K562 (cell line): ENCODE measurements at regions not wholly inside any gene's neighbourhood (a gene's known extent, or its start where the extent isn't known, plus 50 kb on each side); places are given as distances from the start of the nearest gene placed in this dataset.

ENCODE experiments used
- ATAC-seq: fragments of 200-7000 bp; cut with Tn5 transposase; 3 replicates; pipeline ENCODE4 v1.9.1; 2020; ENCODE audit warnings: moderate library complexity
- BruUV-seq: library from RNA; stranded (reverse); fragments of 400-500 nt; replicated peaks from 2 replicates; lab custom pipeline; 2021; lab: Mats Ljungman, UMichigan
- CTCF ChIA-PET: fragments of 300-600 bp; formaldehyde crosslinking; extraction: SDS; loops from one replicate; lab custom pipeline; 2021; ENCODE audit warnings: low intra/inter-chr PET ratio; lab: Yijun Ruan, JAX
- POLR2A ChIA-PET: fragments of 300-600, 350-650 bp; sonication (Branson Sonifier 250); formaldehyde crosslinking; extraction: SDS; loops from one replicate; lab custom pipeline; 2021; ENCODE audit warnings: antibody characterized with exemption, inconsistent platforms; lab: Yijun Ruan, JAX
- DNase-seq, 4 experiments: peaks; one replicate each; pipeline versions ENCODE4 v3.0.0 to v3.0.0-alpha.2; 2011 to 2018; ENCODE audit warnings: low spot score in 3 of 4, mixed read lengths in 3 of 4; ENCODE audit errors: extremely low read depth in 1 of 4
- FAIRE-seq: peaks from 2 replicates; lab custom pipeline; 2011; peaks lifted over from hg19 to GRCh38; lab: Jason Lieb, UNC
- H2AFZ ChIP-seq: 2 replicates; pipeline ENCODE4 v1.6.0; 2011; ENCODE audit warnings: low read depth, low read length, control low read depth, inconsistent platforms
- H3K27ac ChIP-seq: fragments of 200-600 bp; 3 replicates; pipeline ENCODE4 v1.8.0; 2011; ENCODE audit warnings: low read depth, mild to moderate bottlenecking, control low read depth, inconsistent platforms, low read length, moderate library complexity, mixed read lengths; ENCODE audit errors: extremely low read depth
- H3K27me3 ChIP-seq, 2 experiments: fragments of 300-600 bp in 1 of 2; 2 replicates in 1 of 2; 3 replicates in 1 of 2; pipeline versions ENCODE4 v1.6.0 to v1.8.0; 2011; ENCODE audit warnings: inconsistent platforms in 2 of 2, low read length in 2 of 2, mild to moderate bottlenecking in 1 of 2, mixed read lengths in 1 of 2, moderate library complexity in 1 of 2; ENCODE audit not compliant: control insufficient read depth in 2 of 2, insufficient read depth in 2 of 2
- H3K36me3 ChIP-seq: fragments of 300-600 bp; 3 replicates; pipeline ENCODE4 v1.8.0; 2011; ENCODE audit warnings: mild to moderate bottlenecking, low read length, inconsistent platforms; ENCODE audit not compliant: control insufficient read depth, insufficient read depth
- H3K4me1 ChIP-seq, 2 experiments: fragments of 200-600 bp in 1 of 2; replicated peaks in 1 of 2; 2 replicates in 1 of 2; 3 replicates in 1 of 2; pipeline versions ENCODE4 v1.5.1 to v1.8.0; 2011; ENCODE audit warnings: inconsistent platforms in 2 of 2, low read length in 2 of 2, mild to moderate bottlenecking in 1 of 2, mixed read lengths in 1 of 2, moderate library complexity in 1 of 2; ENCODE audit not compliant: control insufficient read depth in 2 of 2, insufficient read depth in 2 of 2
- H3K4me2 ChIP-seq: 2 replicates; pipeline ENCODE4 v1.6.1; 2011; ENCODE audit warnings: low read length, control low read depth, inconsistent platforms, mixed read lengths; ENCODE audit not compliant: insufficient read depth
- H3K4me3 ChIP-seq: fragments of 200-600 bp; sonication (generic), shearing (Covaris generic); 2 replicates; pipeline ENCODE4 v1.5.1; 2016; ENCODE audit warnings: control low read depth, inconsistent platforms
- H3K79me2 ChIP-seq: fragments of 200-600 bp; 3 replicates; pipeline ENCODE4 v1.8.0; 2011; ENCODE audit warnings: low read length, inconsistent platforms; ENCODE audit not compliant: control insufficient read depth, insufficient read depth
- H3K9ac ChIP-seq, 2 experiments: 2 replicates each; pipeline versions ENCODE4 v1.6.0 to v1.6.1; 2011; ENCODE audit warnings: low read depth in 2 of 2, low read length in 2 of 2, control low read depth in 1 of 2, inconsistent platforms in 1 of 2, mild to moderate bottlenecking in 1 of 2, mixed read lengths in 1 of 2; ENCODE audit not compliant: insufficient read depth in 1 of 2
- H3K9me1 ChIP-seq: one replicate; pipeline ENCODE4 v1.6.0; 2011; ENCODE audit warnings: inconsistent platforms, mild to moderate bottlenecking, low read length, moderate library complexity; ENCODE audit not compliant: control insufficient read depth, insufficient read depth
- H3K9me3 ChIP-seq: replicated peaks from 2 replicates; pipeline ENCODE4 v1.5.1; 2011; ENCODE audit warnings: low read depth, low read length, inconsistent platforms; ENCODE audit not compliant: control insufficient read depth, insufficient read depth
- H4K20me1 ChIP-seq: replicated peaks from 2 replicates; pipeline ENCODE4 v1.6.1; 2011; ENCODE audit warnings: low read length, inconsistent platforms, mixed read lengths; ENCODE audit not compliant: control insufficient read depth, insufficient read depth
- ARHGAP35 ChIP-seq: fragments of 450-650 bp; IDR thresholded peaks from 2 replicates; pipeline ENCODE4 v1.6.1; 2018; ENCODE audit not compliant: partially characterized antibody
- FOSL1 ChIP-seq: fragments of 200-800 bp; sonication (Bioruptor generic); conservative IDR thresholded peaks from 2 replicates; pipeline ENCODE4 v1.6.1; 2016; ENCODE audit warnings: missing genetic modification characterization, missing compliant biosample characterization
- GATAD2A ChIP-seq: fragments of 450-650 bp; IDR thresholded peaks from 2 replicates; pipeline ENCODE4 v1.6.1; 2017
- KDM2B ChIP-seq: fragments of 250-450 bp; sonication (Bioruptor Pico); IDR thresholded peaks from 2 replicates; pipeline ENCODE4 v1.8.0; 2021; ENCODE audit warnings: mild to moderate bottlenecking, moderate library complexity
- KLF1 ChIP-seq: fragments of 450-650 bp; IDR thresholded peaks from 2 replicates; pipeline ENCODE4 v1.6.1; 2016; ENCODE audit warnings: missing genetic modification characterization, missing compliant biosample characterization
- PTBP1 ChIP-seq: fragments of 200-400 bp; formaldehyde crosslinking; IDR thresholded peaks from 2 replicates; pipeline ENCODE4 v1.6.1; 2017; ENCODE audit warnings: low read depth, low read length
- RHOXF2B ChIP-seq: fragments of 250-450 bp; sonication (Bioruptor Pico); conservative IDR thresholded peaks from 2 replicates; pipeline ENCODE4 v1.5.1; 2021
- SMAD4 ChIP-seq: fragments of 250-450 bp; sonication (Bioruptor Pico); conservative IDR thresholded peaks from 2 replicates; pipeline ENCODE4 v1.8.0; 2021; ENCODE audit warnings: inconsistent platforms, mild to moderate bottlenecking, moderate library complexity
- TARDBP ChIP-seq: fragments of 450-650 bp; IDR thresholded peaks from 2 replicates; pipeline ENCODE4 v1.6.1; 2016
- ZEB2 ChIP-seq: fragments of 450-650 bp; IDR thresholded peaks from 2 replicates; pipeline ENCODE4 v1.6.1; 2016
- WGBS: fragments of 100-300 bp; shearing (Covaris generic); methylation state at CpG from one replicate; pipeline ENCODE4 v1.1.6; 2016; ENCODE audit warnings: low coverage, mixed read lengths; ENCODE audit not compliant: insufficient coverage; ENCODE audit errors: missing lambda C conversion rate; 5-methylcytosine and 5-hydroxymethylcytosine counted together
- in situ Hi-C: fragments of 300-500 bp; cut with MboI; formaldehyde crosslinking; loops from 4 replicates; pipeline ENCODE4 v1.15.0; 2018; ENCODE audit warnings: inconsistent platforms, mixed read lengths
- intact Hi-C: fragments of 100-400 bp; cut with micrococcal nuclease; formaldehyde crosslinking; loops from 2 replicates; pipeline ENCODE4 v1.14.2; 2022
- TF ChIP-seq, protein P1 (sequence below): sonication (generic); formaldehyde crosslinking; IDR thresholded peaks from 2 replicates; pipeline ENCODE4 v1.8.1; 2023; ENCODE audit warnings: mild to moderate bottlenecking, missing genetic modification reagents
- TF ChIP-seq, protein P2 (sequence below): fragments of 250-450 bp; sonication (Bioruptor Pico); IDR thresholded peaks from 2 replicates; pipeline ENCODE4 v1.4.0; 2020
- TF ChIP-seq, protein P3 (sequence below): fragments of 450-650 bp; IDR thresholded peaks from 2 replicates; pipeline ENCODE4 v1.6.1; 2016; ENCODE audit warnings: low read depth, mild to moderate bottlenecking, moderate library complexity

DNA sequence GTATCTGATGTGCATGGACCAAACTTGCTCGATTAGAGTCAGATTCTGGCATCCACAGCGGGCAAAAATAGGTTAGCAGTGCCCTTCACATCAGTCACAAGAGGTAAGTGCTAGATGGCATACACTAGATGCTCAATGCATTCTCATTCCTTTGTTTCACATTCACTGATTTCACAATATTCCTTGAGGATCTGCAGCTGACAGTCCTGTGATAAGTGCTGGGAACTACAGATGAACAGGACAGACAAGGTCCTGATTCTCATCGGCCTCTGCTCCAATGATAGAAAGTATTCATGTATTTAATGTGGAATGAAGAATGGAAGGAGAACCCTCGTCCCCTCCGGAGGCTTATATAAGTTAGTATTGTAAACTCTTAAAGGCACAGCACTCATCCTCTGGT lies 96.8 kb upstream of the SERPINE2 start:
- H3K9me3 ChIP-seq = no peaks in the 10 kb centered on the region
- H3K27ac ChIP-seq = no peak overlapping the region
- no TSS peak for BruUV-seq
- no peaks in the 10 kb centered on the region for H3K27me3 ChIP-seq
- H3K4me2 ChIP-seq = no peak overlapping the region
- DNase-seq (no peak), FAIRE-seq (no peak), ATAC-seq (no peak)
- ChIA-PET POLR2A (no interaction called here), CTCF (no interaction called here)
- no peaks in the 10 kb centered on the region for H3K9me1 ChIP-seq
- no peak for TF ChIP-seq TARDBP
- TF ChIP-seq, protein P1, sequence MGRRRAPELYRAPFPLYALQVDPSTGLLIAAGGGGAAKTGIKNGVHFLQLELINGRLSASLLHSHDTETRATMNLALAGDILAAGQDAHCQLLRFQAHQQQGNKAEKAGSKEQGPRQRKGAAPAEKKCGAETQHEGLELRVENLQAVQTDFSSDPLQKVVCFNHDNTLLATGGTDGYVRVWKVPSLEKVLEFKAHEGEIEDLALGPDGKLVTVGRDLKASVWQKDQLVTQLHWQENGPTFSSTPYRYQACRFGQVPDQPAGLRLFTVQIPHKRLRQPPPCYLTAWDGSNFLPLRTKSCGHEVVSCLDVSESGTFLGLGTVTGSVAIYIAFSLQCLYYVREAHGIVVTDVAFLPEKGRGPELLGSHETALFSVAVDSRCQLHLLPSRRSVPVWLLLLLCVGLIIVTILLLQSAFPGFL (CRISPR knock-in tag) = no peak
- H2AFZ ChIP-seq = no peak overlapping the region
- WGBS = 0% methylated on average over 5 of the region's 5 CpGs
- in situ Hi-C loops = no loop called here
- no peaks in the 10 kb centered on the region for H3K79me2 ChIP-seq
- intact Hi-C loops = no loop called here
- H3K4me1 ChIP-seq = no peaks in the 10 kb centered on the region
- H3K4me3 ChIP-seq = no peak overlapping the region
- H3K9ac ChIP-seq = no peak overlapping the region
- H4K20me1 ChIP-seq = no peaks in the 10 kb centered on the region
- H3K36me3 ChIP-seq = no peaks in the 10 kb centered on the region

DNA sequence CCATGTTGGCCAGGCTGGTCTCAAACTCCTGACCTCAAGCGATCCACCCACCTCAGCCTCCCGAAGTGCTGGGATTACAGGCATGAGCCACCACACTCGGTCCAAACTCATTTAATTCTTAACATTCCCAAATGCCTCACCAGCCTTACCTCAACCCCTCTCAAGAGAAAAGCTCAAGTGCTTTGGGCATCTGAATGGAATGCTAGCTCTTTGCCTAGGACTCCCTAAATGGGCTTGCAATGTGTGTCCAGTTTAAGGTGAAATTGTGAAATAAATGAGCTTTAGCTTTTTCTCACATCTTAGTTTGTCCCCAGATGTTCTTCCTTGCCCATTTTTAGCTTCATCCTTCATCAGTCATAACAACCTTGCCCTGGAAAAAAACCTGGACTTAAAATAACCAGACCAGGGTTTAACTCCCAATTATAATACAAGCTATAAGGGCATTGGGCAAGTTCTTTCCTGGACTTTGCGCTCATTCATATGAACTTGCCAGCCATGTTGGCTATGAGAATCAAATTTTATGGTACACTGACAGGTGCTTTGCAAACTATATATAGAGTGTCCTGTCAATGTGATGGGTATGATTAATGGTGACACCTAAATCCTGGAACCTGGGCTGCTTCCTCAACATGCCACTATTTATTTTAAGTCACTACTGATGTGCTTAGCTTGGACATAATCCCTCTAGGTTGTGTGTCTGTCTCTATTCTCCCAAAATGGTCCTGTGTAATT lies 95.1 kb upstream of the SERPINE2 start:
- Histone ChIP-seq H3K4me1 (no peaks in the 10 kb centered on the region), H3K9me3 (no peaks in the 10 kb centered on the region), H3K9me1 (no peaks in the 10 kb centered on the region), H3K9ac (no peak overlapping the region), H3K79me2 (no peaks in the 10 kb centered on the region), H3K27ac (no peak overlapping the region), H4K20me1 (no peaks in the 10 kb centered on the region), H3K4me3 (no peak overlapping the region), H3K36me3 (no peaks in the 10 kb centered on the region), H3K27me3 (no peaks in the 10 kb centered on the region), H3K4me2 (no peak overlapping the region), H2AFZ (no peak overlapping the region)
- in situ Hi-C loops (no loop called here), intact Hi-C loops (no loop called here)
- DNase-seq = no peak
- no TSS peak for BruUV-seq
- CTCF ChIA-PET = no interaction called here
- FAIRE-seq = no peak
- POLR2A ChIA-PET = no interaction called here
- WGBS = 0% methylated on average over 3 of the region's 4 CpGs
- no peak for ATAC-seq
- TF ChIP-seq FOSL1 (tag) = no peak
- no peak for TF ChIP-seq KDM2B (CRISPR knock-in tag)
- TF ChIP-seq RHOXF2B = no peak
- TF ChIP-seq, protein P2, sequence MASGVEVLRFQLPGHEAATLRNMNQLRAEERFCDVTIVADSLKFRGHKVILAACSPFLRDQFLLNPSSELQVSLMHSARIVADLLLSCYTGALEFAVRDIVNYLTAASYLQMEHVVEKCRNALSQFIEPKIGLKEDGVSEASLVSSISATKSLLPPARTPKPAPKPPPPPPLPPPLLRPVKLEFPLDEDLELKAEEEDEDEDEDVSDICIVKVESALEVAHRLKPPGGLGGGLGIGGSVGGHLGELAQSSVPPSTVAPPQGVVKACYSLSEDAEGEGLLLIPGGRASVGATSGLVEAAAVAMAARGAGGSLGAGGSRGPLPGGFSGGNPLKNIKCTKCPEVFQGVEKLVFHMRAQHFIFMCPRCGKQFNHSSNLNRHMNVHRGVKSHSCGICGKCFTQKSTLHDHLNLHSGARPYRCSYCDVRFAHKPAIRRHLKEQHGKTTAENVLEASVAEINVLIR = no peak
- no peak for TF ChIP-seq ARHGAP35
- TF ChIP-seq SMAD4 (CRISPR knock-in tag) = no peak
- TF ChIP-seq, protein P3, sequence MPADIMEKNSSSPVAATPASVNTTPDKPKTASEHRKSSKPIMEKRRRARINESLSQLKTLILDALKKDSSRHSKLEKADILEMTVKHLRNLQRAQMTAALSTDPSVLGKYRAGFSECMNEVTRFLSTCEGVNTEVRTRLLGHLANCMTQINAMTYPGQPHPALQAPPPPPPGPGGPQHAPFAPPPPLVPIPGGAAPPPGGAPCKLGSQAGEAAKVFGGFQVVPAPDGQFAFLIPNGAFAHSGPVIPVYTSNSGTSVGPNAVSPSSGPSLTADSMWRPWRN = no peak
- no peak for TF ChIP-seq KLF1
- no peak for TF ChIP-seq GATAD2A
- TF ChIP-seq PTBP1 = no peak
- TF ChIP-seq ZEB2 = no peak
